HL-60 (cell line): ENCODE measurements at regions not wholly inside any gene's neighbourhood (a gene's known extent, or its start where the extent isn't known, plus 50 kb on each side); places are given as distances from the start of the nearest gene placed in this dataset.

Experiments
- CTCF ChIP-seq: IDR thresholded peaks from one replicate; pipeline ENCODE4 v1.5.1; 2011; ENCODE audit warnings: low read length, control low read depth, inconsistent platforms; ENCODE audit not compliant: insufficient read depth
- POLR2AphosphoS5 ChIP-seq: IDR thresholded peaks from 2 replicates; pipeline ENCODE4 v1.6.1; 2012; ENCODE audit warnings: low read depth
- REST ChIP-seq: IDR thresholded peaks from 2 replicates; pipeline ENCODE4 v1.6.1; 2012; ENCODE audit warnings: low read depth; ENCODE audit not compliant: insufficient replicate concordance

GRCh38 chr7:153087498-153087897, 327.9 kb downstream of the ACTR3B start:
- no peak for TF ChIP-seq CTCF
- no peak for TF ChIP-seq REST
- no peak for TF ChIP-seq POLR2AphosphoS5
